IPS-NIHi7 (cell line): ENCODE measurements at regions not wholly inside any gene's neighbourhood (a gene's known extent, or its start where the extent isn't known, plus 50 kb on each side); places are given as distances from the start of the nearest gene placed in this dataset.

Experiments used
- DNase-seq: peaks from one replicate; pipeline ENCODE4 v3.0.0; 2012; ENCODE audit warnings: mixed read lengths; ENCODE audit errors: extremely low spot score

DNA sequence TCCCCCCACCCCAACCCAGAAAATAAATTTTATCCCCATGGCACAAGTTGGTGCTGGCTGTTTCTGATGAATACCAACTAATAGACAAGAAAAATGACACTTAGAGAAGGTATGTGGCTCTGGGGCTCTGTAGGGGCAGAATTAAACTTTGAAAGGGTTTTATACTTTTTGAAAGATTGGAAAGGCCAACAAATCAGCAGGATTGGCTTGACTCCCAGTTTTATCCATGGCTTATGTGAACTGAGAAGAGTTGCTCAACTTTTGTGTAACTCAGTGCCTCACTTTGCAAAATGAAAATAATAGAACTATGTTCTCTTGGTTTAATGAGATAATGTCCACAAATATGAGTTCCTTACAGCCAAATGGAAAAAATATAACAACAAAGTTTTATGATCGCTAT lies 288.9 kb upstream of the KIF2A start:
- no peak for DNase-seq

DNA sequence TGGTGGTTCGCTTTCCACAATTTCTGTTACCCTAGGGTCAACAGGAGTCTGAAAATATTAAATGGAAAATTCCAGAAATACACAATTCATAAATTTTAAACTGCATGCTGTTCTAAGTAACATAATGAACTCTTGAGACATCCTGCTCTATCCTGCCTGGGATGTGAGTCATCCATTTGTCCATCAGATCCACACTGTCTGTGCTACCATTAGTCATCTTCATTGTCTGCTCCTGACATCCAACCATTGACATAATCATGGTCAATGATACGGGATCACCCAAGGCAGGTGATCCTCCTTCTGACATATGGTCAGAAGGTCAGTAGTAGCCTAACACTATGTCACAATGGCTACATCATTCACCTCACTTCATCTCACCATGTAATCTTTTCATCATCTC lies 276.7 kb upstream of the KIF2A start:
- DNase-seq: no peak

DNA sequence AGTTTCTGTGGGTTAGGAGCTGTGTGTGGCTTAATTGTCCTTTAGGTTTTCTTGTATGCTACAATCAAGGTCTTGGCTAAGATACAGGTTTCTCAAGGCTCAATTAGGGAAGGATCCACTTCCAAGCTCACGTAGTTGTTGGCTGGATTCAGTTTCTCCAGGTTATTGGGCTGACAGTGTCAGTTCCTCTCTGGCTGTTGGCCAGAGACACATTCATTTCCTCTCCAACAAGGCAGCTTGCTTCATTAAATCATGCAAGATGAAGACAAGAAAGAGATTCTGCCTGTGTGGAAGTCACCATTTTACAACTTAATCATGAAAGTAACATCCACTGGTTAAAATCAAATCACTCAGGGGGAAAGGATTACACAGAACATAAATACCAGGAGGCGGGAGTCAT lies 275.7 kb upstream of the KIF2A start:
- DNase-seq: no peak

DNA sequence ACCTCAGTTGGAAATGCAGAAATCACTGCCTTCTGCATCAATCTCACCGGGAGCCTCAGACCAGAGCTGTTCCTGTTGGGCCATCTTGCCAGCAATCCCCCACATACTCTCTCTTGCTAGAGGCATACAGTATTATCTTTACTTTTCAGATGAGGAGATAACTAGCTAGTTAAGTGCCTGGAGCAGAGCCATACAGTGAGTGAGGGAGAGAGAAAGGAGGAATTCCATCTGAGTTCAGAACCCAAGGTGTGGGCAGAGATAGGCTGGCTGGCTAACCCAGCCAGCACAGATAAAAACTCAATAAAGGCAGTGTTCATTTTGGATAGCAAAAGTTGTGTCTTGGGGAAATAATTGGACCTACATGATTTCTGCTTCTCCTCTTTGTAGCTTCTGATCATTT lies 268.0 kb upstream of the KIF2A start:
- DNase-seq: no peak

DNA sequence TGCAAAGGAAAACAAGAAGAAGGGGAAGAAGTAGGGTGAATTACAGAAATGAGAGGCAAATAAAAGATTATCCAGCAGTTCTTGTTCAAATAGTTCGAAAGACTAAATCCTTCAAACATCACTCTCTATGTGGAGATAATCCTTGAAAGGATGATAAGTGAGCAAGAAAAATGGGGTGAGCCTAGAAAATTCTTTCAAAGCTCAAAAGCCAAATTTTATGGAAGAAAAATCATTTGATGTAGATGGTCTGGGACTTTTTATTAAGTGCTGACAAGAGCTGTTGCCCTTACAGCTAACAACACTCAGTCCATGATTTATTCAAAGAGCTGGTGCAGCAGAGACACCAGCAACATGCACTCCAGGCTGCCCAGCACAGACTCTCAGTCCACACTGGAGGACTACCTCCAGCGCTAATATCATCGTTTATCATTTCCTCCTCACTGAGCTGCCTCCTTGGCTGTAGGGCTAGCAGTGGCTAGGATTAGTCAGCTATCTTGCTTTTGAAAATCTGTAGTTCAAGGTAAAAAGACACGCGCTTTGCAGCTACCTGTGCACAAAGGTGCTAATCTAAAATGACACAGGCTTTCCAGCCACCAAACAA lies 264.8 kb upstream of the KIF2A start:
- no peak for DNase-seq

DNA sequence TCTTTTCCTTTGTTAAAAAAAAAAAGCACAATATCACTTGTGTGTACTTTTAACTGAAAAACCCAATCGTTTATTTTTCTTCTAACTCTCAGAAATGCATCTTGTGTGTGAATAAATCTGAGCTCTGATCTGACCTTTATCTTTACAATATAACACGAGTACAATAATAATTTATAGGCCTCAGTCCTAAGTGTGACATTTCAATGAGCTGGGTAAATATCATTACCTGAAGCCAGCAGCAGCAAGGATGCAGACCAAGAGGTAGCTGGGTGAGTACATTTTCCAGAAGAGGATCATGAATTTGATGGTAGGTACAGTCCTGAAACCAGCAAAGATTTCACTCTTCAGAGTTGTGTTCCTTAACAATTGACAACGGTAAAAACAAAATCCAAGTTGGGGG lies 264.0 kb upstream of the KIF2A start:
- no peak for DNase-seq

DNA sequence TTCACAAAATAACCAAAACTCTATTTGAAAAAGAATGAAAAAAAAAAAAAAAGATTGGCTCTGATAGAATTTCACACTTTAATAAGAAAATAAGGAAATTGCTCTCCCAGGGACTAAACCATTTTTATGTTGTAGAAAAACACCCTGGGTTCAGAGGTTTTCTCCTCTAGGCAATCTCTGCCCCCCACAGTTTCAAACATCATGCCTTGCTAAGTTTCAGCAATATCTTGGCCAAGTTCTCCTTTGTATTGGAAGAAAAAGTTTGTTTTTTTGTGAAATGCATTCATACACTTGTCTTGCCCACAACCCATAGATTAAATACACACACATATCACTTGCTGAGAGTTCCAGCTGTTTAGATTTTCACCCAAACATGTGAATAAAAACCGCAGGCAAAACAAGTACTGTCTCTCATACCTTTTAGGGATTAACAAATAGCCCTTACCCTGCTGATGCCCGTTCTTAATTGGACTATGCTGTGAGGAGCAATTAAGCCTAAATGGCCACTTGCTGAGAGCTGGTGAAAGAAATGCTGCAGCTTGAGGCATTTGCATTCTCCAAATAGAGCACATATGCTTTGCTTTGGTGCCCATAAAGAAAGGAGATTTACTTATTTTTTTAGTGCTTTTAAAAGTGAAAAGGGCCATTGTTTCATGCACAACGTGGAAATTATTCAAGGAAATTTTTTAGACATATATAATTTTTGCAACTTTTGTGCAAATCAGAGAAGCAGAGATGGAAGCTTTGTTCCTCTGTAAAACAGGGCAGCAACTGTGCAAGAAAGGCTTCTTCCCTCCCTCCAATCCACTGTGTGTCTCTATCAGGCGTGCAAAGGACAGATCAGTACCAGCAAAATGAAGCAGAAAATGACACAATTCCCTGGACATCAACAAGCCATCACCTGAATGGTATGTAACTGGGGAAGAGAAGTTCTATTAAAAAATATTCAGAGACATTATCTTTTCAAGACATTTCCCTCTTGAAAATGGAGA lies 262.4 kb upstream of the KIF2A start:
- DNase-seq: peak; percentile 56

DNA sequence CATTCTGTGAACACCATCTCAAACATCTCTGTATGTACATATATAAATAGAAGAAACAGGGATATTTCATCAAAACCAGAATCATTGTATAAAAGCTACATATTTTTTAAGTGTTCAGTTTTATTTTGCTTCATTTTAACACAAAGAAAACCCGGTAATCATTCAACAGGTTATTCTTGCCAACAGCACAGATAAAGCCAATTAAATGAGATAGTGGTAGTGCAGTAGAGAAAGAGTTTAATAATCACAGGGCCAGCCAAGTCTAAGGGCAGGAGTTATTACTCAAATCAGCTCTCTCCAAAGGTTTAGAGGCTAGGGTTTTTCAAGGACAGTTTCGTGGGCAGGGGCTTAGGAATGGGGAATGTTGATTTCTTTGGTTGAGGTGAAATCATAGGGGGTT lies 261.0 kb upstream of the KIF2A start:
- DNase-seq: no peak

DNA sequence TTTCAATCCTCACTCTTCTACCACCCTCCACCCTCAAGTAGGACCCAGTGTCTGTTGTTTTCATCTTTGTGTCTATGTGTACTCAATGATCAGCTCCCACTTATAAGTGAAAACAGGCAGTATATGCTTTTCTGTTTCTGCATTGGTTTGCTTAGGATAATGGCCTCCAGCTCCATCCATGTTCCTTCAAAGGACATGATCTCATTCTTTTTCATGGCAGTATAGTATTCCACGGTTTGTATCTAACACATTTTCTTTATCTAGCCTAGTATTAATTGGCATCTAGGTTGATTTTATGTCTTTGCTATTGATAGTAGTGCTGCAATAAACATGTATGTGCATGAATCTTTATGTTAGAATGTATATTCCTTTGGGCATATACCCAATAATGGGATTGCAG lies 259.8 kb upstream of the KIF2A start:
- no peak for DNase-seq

DNA sequence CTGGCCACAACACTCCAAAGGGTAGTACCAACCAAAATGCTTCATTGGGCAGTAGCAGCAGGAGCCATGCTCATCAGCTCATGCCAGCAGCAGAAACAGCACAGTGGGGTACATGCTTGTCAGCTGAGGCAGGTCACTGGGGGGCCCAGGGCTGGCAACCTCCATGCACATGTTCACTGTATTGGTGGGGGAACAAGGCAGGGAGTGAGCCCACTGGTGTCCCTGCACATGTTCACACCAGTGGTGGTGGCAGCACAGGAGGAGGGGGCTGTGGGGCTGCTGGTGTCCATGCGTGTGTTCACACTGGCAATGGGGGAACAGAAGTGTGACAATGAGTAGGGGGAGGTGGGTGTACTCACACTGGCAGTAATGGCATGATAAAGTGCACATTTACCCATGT lies 254.3 kb upstream of the KIF2A start:
- no peak for DNase-seq

DNA sequence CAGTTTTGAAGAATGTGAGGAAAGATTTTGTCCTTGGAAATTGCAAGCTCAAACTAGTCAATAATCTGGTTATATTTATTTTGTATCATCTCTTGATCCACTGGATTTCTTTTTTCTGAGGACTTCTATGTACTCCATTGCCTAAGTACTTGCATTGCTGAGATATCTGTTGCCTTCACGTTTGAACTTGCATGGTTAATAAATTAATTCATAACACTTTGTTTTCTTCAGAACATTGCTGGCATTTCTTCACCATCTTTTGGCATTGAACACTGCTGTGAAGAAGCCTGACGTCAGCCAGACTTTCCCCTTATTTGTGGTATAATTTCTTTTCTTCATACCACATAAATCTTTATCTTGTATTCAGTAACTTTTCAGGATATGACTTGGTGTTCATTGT lies 246.0 kb upstream of the KIF2A start:
- DNase-seq: no peak

DNA sequence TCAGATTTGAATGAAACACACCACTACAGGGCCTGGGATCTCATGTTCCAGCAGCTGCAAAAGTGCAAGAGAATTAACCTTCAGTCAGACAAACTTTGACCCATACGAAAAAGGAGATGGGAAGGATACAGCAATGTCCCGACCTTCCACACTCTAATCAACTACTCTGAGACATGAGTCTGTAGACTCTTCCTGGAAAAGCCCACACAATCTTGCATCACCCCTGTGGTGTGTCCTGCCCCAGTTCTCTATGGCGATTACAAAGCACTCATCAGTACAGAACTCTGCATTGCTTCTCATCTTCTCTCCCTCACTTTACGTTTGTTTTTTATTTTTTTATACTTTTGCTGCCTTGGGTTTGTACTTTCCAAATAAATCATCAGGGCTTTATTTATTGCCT lies 241.0 kb upstream of the KIF2A start:
- no peak for DNase-seq

DNA sequence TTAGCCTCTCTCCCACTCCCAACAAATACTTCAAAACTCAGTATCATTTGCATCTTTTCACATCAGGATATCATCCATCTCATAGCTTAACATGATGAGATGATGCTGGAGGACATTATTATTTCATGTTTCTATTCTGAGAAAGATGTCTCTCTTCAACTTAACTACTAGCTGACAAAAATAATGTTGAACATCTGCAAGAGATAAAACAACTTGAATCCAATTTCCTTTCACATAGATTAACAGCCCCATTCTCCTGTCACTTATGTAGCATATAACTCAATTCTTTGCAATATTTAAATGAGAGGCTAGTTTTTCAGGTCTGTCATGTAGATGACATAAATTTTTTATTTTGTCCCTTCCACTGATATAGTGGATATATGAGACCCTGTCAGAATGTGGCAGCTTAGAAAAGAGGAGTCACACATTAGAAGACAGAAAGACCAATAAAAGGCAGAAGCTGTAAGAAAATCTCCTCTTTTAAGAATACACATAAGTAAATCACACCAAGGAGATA lies 239.2 kb upstream of the KIF2A start:
- no peak for DNase-seq

DNA sequence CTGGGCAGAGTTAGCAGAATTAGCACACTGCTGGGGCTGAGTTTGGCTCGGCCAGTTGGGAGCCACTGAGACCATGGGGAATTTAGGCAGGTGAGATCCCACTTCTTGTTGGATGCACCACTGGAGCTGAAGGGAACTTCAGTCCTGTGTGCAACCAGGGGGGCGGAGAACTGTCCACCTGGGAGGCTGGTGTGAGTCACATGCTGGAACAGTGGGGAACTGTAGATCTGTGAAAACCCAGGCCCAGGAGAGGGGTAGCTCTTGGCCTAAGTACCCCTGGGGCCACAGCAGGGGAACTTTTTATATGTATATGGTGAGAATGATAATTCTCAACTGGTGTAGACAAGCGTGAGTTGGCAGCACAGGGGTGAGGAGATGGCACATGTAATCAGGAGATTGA lies 237.5 kb upstream of the KIF2A start:
- DNase-seq: peak; percentile 18

DNA sequence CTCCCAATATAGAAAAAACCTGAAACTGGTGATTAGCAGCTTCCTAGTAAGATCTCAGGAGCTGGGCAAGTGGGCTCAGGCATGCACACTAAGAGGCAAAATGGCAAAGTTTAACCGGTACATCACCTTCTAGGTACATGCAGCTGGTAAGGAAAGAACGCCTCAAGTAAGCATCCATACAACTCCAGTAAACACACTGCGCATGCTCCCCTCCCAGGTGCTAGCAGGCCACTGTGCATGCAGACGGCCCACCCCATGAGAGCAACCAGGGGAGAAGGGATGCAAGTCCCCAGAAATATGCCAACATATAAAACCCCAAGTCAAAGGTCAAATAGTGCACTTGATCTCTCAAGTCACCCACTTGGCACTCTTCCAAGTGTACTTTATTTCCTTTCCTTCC lies 228.6 kb upstream of the KIF2A start:
- no peak for DNase-seq

DNA sequence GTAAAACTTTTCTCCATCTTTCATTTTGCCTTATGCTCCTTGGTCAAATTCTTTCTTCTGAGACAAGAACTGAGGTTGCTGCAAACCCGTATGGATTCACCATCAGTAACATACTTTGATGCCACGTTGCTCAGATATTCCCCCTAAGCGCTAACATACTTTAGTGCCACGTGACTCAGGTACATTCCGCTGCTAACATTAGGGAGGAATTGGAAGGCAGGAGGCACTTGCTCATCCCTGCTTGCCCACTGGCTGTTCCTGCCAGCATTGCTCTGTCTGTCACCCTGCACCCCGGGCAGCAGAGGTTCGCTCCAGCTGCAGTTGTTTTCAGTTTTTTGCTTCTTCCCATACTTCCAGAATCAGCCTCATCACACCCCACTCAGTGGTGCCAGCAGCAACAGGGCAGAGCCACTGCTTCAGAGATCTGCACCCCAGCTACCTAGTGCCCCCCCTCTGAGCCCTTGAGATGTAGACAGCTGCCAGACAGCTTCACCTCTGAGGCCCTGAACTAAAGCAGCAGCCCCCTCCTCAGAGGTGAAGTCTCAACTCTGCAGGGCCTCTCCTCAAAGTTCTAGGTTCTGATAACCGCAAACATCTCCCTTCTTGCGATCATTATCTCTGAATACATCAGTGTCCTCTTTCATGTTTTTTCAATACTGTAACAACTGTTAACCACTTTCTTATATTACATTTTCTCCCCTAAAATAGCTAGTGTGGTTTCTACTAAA lies 228.0 kb upstream of the KIF2A start:
- DNase-seq: no peak

DNA sequence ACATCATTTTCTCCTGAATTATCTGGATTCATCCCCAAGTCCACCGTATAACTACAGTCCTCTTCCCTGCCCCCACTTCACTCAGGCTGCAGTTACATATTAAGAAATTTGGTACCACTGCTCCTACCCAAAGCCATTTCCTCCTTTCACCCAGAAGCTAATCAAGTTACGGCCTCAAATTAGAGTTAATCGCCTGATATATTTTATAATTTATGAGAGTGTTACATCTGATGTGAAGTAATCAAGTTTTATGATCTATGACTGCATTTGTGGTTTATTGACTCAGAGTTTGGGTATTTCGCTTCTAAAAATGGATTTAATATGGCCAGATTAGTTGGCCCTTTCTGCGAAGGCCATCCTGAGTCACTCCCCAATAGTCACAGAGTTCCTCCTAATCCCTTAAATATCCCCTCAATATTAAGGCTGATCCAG lies 223.6 kb upstream of the KIF2A start:
- no peak for DNase-seq

DNA sequence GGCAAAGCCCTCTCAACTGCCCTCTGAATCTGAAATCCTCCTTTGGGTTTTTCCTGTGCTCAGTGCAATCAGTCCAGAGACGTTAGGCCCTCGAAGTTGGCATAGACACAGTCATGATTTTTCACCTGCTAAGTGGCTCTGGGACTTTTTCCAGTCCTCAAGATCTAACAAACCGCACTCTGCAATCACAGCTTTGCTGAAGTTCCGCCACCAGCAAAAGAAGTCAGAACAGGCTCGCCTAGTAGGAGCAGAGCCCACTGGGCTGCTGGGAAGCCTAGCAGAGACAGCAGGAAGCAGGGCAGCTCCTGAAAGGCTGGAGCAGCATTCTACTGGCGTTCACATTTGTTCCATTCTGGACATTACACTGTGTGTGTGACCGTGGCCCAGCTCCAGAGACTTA lies 222.8 kb upstream of the KIF2A start:
- DNase-seq: no peak

DNA sequence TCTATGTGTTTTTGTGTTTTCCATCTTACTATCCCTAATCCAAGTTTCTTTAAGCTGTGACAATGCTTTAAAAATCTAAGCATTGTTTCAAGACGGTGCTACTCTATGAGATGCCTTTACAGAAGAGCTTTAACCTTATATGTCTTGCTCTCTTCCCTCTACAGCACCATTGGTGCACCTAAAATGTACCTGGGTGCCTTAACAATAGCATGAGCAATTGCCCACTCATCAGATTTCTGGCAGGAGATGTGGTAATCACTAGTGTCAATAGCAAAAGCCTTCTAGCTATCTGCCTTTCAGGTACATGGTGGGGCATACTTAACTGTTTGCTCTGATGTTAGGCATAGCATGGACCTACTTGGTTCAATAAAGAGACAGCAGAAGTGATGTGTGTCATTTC lies 222.3 kb upstream of the KIF2A start:
- DNase-seq: no peak

DNA sequence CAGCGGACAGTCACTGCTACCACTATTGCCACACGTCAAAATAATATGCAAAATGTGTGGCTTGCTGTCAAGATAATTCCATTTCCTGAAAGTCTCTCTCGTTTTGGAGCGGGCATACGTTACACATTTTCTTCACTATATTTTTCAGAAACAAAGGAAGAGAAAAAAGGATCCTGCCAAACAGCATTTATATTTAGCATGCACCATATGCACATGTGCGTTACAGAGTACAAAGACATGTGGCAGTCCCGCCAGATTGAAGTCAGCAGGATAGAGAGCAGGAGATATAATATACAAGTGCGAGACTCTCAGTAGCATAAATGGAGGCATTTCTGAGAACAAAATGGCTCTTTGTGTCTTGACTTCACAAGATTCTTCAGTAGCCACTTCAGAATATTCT lies 221.6 kb upstream of the KIF2A start:
- DNase-seq: no peak

DNA sequence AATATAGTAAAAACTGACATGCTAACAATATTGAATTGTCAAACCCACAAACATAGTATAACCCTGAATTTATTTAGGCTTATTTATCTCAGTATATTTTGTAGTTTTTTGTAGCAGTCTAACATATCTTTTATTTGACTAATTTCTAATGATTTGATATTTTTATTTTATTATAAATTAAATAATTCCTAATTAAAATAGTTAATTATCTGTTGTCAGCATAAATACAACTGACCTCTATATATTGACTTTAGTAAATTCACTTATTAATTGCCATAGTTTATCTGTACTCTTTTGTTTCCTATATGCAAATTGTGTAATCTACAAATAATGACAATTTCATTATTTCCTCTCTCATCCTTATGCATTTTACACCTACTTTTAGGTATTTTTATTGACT lies 215.1 kb upstream of the KIF2A start:
- no peak for DNase-seq

DNA sequence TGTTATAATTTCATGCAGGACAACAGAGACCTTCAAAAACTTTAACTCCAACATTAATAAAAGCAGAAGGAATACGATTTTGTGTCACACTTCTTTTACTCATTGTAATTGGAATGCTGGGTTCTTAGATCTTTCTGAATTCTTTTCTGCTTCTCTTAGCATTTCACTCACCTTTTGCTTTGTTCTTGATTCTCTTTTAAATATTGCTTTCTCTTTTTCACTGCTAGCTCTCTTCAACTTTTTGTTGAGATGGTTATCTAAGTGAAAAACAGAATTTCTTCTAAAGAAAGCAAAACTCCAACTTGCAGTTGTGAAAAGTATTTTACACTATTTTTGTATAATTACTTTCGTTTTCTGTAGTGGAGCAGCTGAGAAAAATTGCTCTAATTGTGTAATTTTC lies 212.6 kb upstream of the KIF2A start:
- no peak for DNase-seq

DNA sequence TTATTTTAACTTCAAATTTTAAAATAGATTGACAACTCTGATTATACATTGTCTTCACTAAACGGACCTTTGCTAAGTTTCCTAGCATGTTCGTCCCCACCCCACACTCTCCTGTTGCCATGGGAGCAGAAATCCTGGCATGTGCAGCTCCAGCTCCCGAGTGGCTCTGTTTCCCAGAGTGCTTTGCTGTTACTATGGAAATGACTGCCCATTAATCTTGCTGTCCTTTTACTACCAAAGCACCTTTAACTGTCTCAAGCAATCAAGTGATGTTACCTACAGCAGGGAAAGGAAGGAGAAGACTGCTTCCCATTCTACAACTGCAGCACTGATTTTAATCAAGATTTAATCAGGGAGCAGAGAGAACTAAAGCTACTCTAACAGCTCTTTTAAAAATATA lies 212.0 kb upstream of the KIF2A start:
- peak; percentile 22 for DNase-seq
